GM12801 (cell line): ENCODE measurements at regions not wholly inside any gene's neighbourhood (a gene's known extent, or its start where the extent isn't known, plus 50 kb on each side); places are given as distances from the start of the nearest gene placed in this dataset.

ENCODE experiments used
- TF ChIP-seq, protein P1 (sequence below): IDR thresholded peaks from one replicate; pipeline ENCODE4 v1.5.1; 2011; ENCODE audit warnings: control low read depth; ENCODE audit not compliant: insufficient read length; ENCODE audit errors: extremely low read depth

DNA sequence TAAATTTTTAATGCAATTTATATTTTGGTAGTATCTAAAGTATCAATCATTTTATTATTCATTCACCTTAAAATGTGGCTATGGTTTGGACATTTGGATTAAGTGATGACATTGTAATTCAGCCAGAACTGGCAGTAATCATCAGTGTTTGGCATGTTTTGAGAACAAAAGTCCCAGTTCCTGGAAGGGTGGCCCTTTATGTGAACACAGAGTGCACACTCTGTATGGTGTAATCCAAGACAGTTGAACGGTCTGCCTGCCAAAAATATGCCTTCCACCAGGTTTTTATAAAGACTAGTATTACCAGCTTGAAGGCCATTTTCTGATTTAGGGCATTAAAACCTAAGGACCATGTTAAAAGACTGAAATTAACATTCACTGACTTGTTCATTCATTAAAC, 448.7 kb downstream of the LTN1 start:
- TF ChIP-seq, protein P1, sequence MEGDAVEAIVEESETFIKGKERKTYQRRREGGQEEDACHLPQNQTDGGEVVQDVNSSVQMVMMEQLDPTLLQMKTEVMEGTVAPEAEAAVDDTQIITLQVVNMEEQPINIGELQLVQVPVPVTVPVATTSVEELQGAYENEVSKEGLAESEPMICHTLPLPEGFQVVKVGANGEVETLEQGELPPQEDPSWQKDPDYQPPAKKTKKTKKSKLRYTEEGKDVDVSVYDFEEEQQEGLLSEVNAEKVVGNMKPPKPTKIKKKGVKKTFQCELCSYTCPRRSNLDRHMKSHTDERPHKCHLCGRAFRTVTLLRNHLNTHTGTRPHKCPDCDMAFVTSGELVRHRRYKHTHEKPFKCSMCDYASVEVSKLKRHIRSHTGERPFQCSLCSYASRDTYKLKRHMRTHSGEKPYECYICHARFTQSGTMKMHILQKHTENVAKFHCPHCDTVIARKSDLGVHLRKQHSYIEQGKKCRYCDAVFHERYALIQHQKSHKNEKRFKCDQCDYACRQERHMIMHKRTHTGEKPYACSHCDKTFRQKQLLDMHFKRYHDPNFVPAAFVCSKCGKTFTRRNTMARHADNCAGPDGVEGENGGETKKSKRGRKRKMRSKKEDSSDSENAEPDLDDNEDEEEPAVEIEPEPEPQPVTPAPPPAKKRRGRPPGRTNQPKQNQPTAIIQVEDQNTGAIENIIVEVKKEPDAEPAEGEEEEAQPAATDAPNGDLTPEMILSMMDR: no peak

DNA sequence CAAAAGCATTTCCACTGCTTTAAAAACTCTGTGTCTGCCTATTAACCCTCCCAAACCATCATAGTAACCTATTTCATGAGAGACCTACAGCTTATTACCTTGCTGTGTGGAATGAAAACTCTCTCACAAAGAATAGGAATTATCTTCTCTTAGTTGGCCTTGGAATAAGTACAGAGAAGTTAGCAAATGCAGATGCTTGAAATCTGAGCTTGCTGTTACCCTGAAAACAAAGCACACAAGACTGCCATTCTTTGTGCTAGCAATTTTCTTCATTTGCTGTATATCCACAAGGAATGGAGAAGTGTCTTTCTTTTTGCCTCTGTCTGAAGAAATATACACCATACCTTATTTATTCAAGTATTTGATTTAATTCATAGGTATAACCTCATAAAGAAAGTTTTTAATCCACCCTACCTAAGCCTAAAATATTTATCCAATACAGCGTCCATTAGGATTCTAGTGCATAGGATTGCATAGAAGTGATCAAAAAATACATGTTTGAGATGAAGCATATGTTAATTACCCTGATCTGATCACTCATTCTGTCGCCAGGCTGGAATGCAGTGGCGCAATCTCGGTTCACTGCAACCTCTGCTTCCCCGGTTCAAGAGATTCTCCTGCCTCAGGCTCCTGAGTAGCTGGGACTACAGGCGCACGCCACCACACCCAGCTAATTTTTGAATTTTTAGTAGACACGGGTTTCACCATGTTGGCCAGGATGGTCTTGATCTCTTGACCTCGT, 451.1 kb downstream of the LTN1 start:
- TF ChIP-seq, protein P1: no peak

DNA sequence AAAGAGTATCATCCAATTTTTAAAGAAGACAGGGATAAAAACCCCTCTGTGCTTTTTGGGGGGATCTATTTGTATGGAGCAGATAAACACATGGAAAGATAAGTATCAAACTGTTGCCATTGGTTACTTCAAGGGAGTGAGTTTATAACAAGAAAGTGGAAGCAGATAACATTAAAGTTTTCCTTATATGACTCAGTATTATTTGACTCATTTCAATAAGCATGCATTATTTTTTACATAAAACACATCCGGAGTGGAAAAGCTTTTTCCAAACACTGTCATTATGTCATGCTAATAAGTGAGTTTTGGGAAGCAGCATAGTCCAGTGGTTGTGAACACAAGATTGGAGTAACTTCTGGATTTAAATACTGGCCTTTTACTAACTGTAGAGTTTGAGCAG, 452.2 kb downstream of the LTN1 start:
- TF ChIP-seq, protein P1: no peak

DNA sequence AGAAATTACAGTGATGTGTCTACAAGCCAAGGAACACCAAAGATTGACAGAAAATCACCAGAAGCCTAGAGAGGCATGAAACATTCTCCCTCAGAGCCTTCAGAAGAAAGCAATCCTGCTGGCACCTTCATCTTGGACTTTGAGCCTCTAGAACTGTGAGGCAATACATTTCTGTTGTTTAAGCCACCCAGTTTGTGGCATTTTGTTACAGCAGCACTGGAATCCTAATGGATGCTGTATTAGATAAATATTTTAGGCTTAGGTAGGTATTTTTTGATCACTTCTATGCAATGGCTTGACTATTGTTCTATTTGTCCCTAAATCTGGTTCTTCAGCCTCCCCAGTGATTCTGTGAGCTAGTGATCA, 453.1 kb downstream of the LTN1 start:
- TF ChIP-seq, protein P1: no peak

DNA sequence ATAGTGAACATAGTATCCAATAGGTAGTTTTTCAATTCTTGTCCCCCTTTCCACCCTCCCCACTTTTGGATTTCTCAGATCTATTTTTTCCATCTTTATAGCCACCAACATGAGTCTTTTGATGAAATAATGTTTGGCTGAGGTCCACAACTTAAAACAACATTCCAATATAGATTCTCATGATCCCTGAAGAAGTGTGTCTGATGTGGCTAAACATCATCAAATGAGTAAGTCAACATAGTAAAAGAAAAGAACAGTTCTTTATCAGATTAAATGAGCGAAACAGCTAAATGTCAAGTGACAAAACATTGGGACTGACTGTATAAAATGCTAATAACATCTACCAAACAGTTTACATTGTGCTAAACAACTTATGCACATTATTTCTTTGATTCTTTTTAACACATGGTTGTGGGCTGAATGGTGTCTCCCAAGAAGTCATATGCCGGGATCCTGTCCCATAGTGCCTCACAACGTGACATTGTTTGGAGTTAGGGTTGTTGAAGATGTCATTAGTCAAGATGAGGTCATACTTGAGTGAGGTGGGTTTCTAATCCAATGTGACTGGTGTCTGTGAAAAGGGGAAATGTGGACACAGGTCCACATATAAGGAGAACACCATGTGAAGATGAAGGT, 453.6 kb downstream of the LTN1 start:
- TF ChIP-seq, protein P1: no peak

DNA sequence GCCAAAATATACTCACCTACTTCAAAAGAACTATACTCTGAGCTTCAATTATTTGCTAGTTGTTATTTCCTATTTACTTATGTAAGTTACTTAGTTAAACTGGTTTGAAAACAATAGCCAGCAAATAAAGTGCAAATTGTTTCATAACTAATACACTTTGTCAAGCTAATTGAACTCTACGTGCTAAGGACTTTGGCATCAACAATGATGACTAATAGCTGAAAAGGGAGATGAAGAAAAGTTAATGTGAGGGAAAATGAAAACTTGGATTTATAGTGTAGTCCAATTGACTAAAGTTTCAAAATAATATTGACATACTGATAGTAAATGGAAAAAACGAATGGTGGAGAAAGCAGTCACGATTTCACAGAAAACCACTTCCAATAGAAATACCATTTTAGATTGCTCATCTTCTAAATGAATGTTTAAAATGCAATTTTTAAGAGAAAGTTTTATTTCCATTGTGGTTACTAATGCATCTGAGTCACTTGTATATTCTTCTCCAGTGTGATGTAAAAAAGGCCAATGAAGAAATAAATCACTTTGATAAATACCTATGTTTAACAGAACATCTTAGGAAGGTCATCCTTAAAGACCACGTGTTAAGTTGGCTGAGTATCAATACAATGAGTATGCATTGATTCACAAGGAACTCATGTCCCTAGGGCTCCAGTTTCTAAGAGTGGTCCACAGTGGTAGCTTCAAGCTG, 455.2 kb downstream of the LTN1 start:
- TF ChIP-seq, protein P1: no peak

DNA sequence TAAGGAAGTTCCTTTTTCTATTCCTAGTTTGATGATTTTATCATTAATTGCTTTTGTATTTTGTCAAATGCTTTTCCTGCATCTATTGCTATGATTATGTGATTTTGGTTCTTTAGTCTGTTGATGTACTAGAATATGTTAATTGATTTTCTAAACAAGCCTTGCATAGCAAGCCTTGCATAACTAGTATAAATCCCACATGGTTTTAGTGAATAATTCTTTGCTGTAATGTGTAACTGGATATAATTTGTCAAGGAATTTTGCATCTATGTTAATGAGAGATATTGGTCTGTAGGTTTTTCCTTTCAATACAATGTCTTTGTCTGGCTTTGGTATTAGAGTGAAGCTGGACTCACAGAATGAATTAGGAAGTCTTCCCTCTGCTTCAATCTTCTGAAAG, 460.2 kb downstream of the LTN1 start:
- TF ChIP-seq, protein P1: no peak
